ENCODE measurements at regions not wholly inside any gene's neighbourhood (a gene's known extent, or its start where the extent isn't known, plus 50 kb on each side); places are given as distances from the start of the nearest gene placed in this dataset.
A peak's percentile ranks its signal among the peaks of the same experiment; 100 is the strongest.

DNA sequence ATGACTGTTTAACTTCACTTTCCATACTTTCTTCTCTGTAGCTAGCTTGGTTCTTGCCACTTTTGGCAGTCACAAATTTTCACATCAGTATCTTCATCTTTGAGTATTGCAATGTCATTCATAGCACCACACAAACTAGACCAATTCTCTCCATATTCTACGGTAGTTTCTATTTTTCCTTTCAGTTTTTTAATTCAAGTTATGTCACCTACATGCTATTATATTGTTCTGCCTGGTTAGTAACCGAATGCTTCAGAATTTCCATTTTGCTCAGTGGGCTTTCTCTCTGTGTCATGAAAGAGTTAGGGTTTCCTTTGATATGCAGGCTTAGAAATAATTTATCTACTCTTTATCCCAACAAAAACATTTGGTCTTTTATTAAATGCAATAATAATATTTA, 896.5 kb downstream of the GATA3 start:
- no peaks in the 10 kb centered on the region for H3K36me3 ChIP-seq (ENCODE audit: low read depth)
- no peak for TF ChIP-seq CTCF (IDR thresholded peaks at IDR 0.05; ENCODE audit: poor library complexity, severe bottlenecking)
- no peak overlapping the region for H3K4me3 ChIP-seq (ENCODE audit: severe bottlenecking)
- no peaks in the 10 kb centered on the region for H3K4me1 ChIP-seq (ENCODE audit: insufficient read depth, poor library complexity, severe bottlenecking)
- ATAC-seq (ENCODE audit: low read depth) (no peak), DNase-seq (ENCODE audit: low spot score) (no peak)
- no peak overlapping the region for H3K27ac ChIP-seq (ENCODE audit: poor library complexity, severe bottlenecking)
- H3K27me3 ChIP-seq (ENCODE audit: insufficient read depth, poor library complexity, severe bottlenecking) = no peaks in the 10 kb centered on the region
- no peaks in the 10 kb centered on the region for H3K9me3 ChIP-seq (ENCODE audit: severe bottlenecking)

GRCh38 chr10:8951440-8952089, 897.1 kb downstream of the GATA3 start:
- Histone ChIP-seq H3K27me3 (ENCODE audit: insufficient read depth, poor library complexity, severe bottlenecking) (no peaks in the 10 kb centered on the region), H3K36me3 (ENCODE audit: low read depth) (no peaks in the 10 kb centered on the region), H3K4me1 (ENCODE audit: insufficient read depth, poor library complexity, severe bottlenecking) (no peaks in the 10 kb centered on the region), H3K9me3 (ENCODE audit: severe bottlenecking) (no peaks in the 10 kb centered on the region), H3K4me3 (ENCODE audit: severe bottlenecking) (no peak overlapping the region), H3K27ac (ENCODE audit: poor library complexity, severe bottlenecking) (no peak overlapping the region)
- ATAC-seq (ENCODE audit: low read depth) (no peak), DNase-seq (ENCODE audit: low spot score) (no peak)
- TF ChIP-seq CTCF (IDR thresholded peaks at IDR 0.05; ENCODE audit: poor library complexity, severe bottlenecking) = no peak

DNA sequence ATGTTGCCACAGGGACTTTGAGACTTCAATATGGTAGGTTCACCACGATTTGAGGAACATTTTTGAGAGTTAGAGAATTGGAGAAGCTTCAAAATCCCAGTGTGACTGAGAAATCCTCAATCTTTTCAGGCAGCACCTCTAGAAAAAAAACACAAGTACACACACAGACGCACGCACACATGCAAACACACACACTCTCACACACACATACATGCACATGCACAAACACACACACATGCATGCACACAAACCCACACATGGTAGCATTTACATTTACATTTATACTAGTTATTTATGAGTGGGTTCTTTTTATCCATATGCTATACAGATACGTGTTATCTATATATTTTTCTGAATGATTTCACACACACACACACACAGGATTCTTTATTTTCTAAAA, 901.9 kb downstream of the GATA3 start:
- Histone ChIP-seq H3K4me1 (ENCODE audit: insufficient read depth, poor library complexity, severe bottlenecking) (no peaks in the 10 kb centered on the region), H3K27ac (ENCODE audit: poor library complexity, severe bottlenecking) (no peak overlapping the region), H3K36me3 (ENCODE audit: low read depth) (no peaks in the 10 kb centered on the region), H3K9me3 (ENCODE audit: severe bottlenecking) (no peaks in the 10 kb centered on the region), H3K4me3 (ENCODE audit: severe bottlenecking) (no peak overlapping the region), H3K27me3 (ENCODE audit: insufficient read depth, poor library complexity, severe bottlenecking) (no peaks in the 10 kb centered on the region)
- no peak for DNase-seq (ENCODE audit: low spot score)
- TF ChIP-seq CTCF (IDR thresholded peaks at IDR 0.05; ENCODE audit: poor library complexity, severe bottlenecking) = no peak
- ATAC-seq (ENCODE audit: low read depth) = no peak

GRCh38 chr10:8962249-8962648, 907.8 kb downstream of the GATA3 start:
- TF ChIP-seq CTCF (IDR thresholded peaks at IDR 0.05; ENCODE audit: poor library complexity, severe bottlenecking) = no peak
- Histone ChIP-seq H3K36me3 (ENCODE audit: low read depth) (no peaks in the 10 kb centered on the region), H3K27me3 (ENCODE audit: insufficient read depth, poor library complexity, severe bottlenecking) (no peaks in the 10 kb centered on the region), H3K4me1 (ENCODE audit: insufficient read depth, poor library complexity, severe bottlenecking) (peaks cover 8% of the 10 kb centered on the region), H3K9me3 (ENCODE audit: severe bottlenecking) (no peaks in the 10 kb centered on the region), H3K4me3 (ENCODE audit: severe bottlenecking) (no peak overlapping the region), H3K27ac (ENCODE audit: poor library complexity, severe bottlenecking) (no peak overlapping the region)
- ATAC-seq (ENCODE audit: low read depth) (peak; percentile 95), DNase-seq (ENCODE audit: low spot score) (no peak)

DNA sequence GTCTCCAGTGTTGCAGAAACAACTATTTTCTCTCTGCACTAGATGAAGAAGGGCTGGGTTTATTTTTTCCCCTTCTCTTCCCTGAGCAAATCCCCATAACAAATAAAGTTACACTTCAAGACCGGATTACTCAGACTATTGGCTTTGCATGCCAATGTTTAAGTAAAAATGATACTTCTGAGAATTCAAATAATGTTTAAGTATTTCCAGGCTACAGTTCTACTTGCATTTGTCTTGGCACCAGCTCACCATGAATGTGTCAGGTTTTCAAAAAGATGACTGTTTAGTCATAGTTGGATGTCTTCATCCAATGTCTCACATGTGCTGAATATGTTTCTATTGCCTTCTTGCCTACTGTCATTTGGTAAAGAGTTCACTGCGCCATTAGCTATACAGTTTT, 912.6 kb downstream of the GATA3 start:
- Histone ChIP-seq H3K9me3 (ENCODE audit: severe bottlenecking) (no peaks in the 10 kb centered on the region), H3K4me3 (ENCODE audit: severe bottlenecking) (no peak overlapping the region), H3K27ac (ENCODE audit: poor library complexity, severe bottlenecking) (no peak overlapping the region), H3K36me3 (ENCODE audit: low read depth) (no peaks in the 10 kb centered on the region), H3K27me3 (ENCODE audit: insufficient read depth, poor library complexity, severe bottlenecking) (no peaks in the 10 kb centered on the region), H3K4me1 (ENCODE audit: insufficient read depth, poor library complexity, severe bottlenecking) (peaks cover 5% of the 10 kb centered on the region)
- ATAC-seq (ENCODE audit: low read depth) = peak; percentile 54; the same call in 2 of the 3 replicates
- TF ChIP-seq CTCF (IDR thresholded peaks at IDR 0.05; ENCODE audit: poor library complexity, severe bottlenecking) = no peak
- no peak for DNase-seq (ENCODE audit: low spot score)

Measured in RWPE2 (cell line).